Hepatocyte (in vitro differentiated cells): ENCODE measurements at regions not wholly inside any gene's neighbourhood (a gene's known extent, or its start where the extent isn't known, plus 50 kb on each side); places are given as distances from the start of the nearest gene placed in this dataset.

Experiments used
- DNase-seq: peaks from one replicate; pipeline ENCODE4 v3.0.0-alpha.2; 2016; ENCODE audit warnings: low spot score
- H2AFZ ChIP-seq: fragments of 200-600 bp; sonication (generic); 2 replicates; pipeline ENCODE4 v1.6.0; 2016; ENCODE audit warnings: antibody characterized with exemption, mild to moderate bottlenecking
- H3K27ac ChIP-seq: fragments of 200-600 bp; sonication (generic); 2 replicates; pipeline ENCODE4 v1.5.1; 2016; ENCODE audit warnings: mild to moderate bottlenecking
- H3K27me3 ChIP-seq: fragments of 200-600 bp; sonication (generic); 2 replicates; pipeline ENCODE4 v1.6.1; 2016
- H3K36me3 ChIP-seq: fragments of 200-600 bp; sonication (generic); replicated peaks from 2 replicates; pipeline ENCODE4 v1.5.1; 2016; ENCODE audit warnings: low read depth; ENCODE audit not compliant: insufficient read depth
- H3K4me1 ChIP-seq: fragments of 200-600 bp; sonication (generic); 2 replicates; pipeline ENCODE4 v1.5.1; 2016; ENCODE audit warnings: mild to moderate bottlenecking, moderate library complexity; ENCODE audit not compliant: insufficient read depth
- H3K4me2 ChIP-seq: fragments of 200-600 bp; sonication (generic); 2 replicates; pipeline ENCODE4 v1.6.0; 2016
- H3K4me3 ChIP-seq: fragments of 200-600 bp; sonication (generic); 2 replicates; pipeline ENCODE4 v1.5.1; 2016; ENCODE audit warnings: mild to moderate bottlenecking
- H3K79me2 ChIP-seq: fragments of 200-600 bp; sonication (generic); 2 replicates; pipeline ENCODE4 v1.6.0; 2017; ENCODE audit warnings: mild to moderate bottlenecking
- H3K9me2 ChIP-seq: fragments of 200-600 bp; sonication (generic); replicated peaks from 2 replicates; pipeline ENCODE4 v1.6.0; 2017; ENCODE audit warnings: mild to moderate bottlenecking; ENCODE audit not compliant: insufficient read depth
- H3K9me3 ChIP-seq: fragments of 200-600 bp; sonication (generic); 2 replicates; pipeline ENCODE4 v1.5.1; 2016; ENCODE audit warnings: low read depth, mild to moderate bottlenecking
- H4K20me1 ChIP-seq: fragments of 200-600 bp; sonication (generic); 2 replicates; pipeline ENCODE4 v1.6.0; 2016; ENCODE audit warnings: mild to moderate bottlenecking; ENCODE audit not compliant: insufficient read depth, poor library complexity, severe bottlenecking
- EZH2 ChIP-seq: fragments of 200-600 bp; sonication (generic); IDR thresholded peaks from 2 replicates; pipeline ENCODE4 v1.6.1; 2016; ENCODE audit warnings: antibody characterized with exemption, mild to moderate bottlenecking, borderline replicate concordance
- EZH2phosphoT487 ChIP-seq: fragments of 200-600 bp; sonication (generic); IDR thresholded peaks from one replicate; pipeline ENCODE4 v1.6.1; 2018; ENCODE audit warnings: antibody characterized with exemption, mild to moderate bottlenecking, low read depth, moderate library complexity; ENCODE audit not compliant: unreplicated experiment, severe bottlenecking
- WGBS: methylation state at CpG from one replicate; pipeline ENCODE4 v1.1.6; 2016; ENCODE audit warnings: low lambda C conversion rate; ENCODE audit errors: missing lambda C conversion rate; 5-methylcytosine and 5-hydroxymethylcytosine counted together
- TF ChIP-seq, protein P1 (sequence below): fragments of 200-600 bp; sonication (generic); IDR thresholded peaks from 2 replicates; pipeline ENCODE4 v1.5.1; 2016; ENCODE audit warnings: antibody characterized with exemption, mild to moderate bottlenecking; ENCODE audit not compliant: poor library complexity

- 93% methylated on average over 1 of the region's 1 CpG for WGBS
- Histone ChIP-seq H2AFZ (no peak overlapping the region), H3K27me3 (no peaks in the 10 kb centered on the region), H3K4me2 (no peak overlapping the region), H3K79me2 (no peaks in the 10 kb centered on the region), H4K20me1 (no peaks in the 10 kb centered on the region), H3K36me3 (no peaks in the 10 kb centered on the region), H3K27ac (no peak overlapping the region), H3K4me3 (no peak overlapping the region), H3K9me3 (peaks cover 3% of the 10 kb centered on the region), H3K9me2 (no peaks in the 10 kb centered on the region), H3K4me1 (no peaks in the 10 kb centered on the region)
- no peak for TF ChIP-seq EZH2
- no peak for TF ChIP-seq EZH2phosphoT487
- TF ChIP-seq, protein P1, sequence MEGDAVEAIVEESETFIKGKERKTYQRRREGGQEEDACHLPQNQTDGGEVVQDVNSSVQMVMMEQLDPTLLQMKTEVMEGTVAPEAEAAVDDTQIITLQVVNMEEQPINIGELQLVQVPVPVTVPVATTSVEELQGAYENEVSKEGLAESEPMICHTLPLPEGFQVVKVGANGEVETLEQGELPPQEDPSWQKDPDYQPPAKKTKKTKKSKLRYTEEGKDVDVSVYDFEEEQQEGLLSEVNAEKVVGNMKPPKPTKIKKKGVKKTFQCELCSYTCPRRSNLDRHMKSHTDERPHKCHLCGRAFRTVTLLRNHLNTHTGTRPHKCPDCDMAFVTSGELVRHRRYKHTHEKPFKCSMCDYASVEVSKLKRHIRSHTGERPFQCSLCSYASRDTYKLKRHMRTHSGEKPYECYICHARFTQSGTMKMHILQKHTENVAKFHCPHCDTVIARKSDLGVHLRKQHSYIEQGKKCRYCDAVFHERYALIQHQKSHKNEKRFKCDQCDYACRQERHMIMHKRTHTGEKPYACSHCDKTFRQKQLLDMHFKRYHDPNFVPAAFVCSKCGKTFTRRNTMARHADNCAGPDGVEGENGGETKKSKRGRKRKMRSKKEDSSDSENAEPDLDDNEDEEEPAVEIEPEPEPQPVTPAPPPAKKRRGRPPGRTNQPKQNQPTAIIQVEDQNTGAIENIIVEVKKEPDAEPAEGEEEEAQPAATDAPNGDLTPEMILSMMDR: no peak
- no peak for DNase-seq
Observed at GRCh38 chr5:33267801-33268200, 173.0 kb upstream of the TARS1 start.

DNA sequence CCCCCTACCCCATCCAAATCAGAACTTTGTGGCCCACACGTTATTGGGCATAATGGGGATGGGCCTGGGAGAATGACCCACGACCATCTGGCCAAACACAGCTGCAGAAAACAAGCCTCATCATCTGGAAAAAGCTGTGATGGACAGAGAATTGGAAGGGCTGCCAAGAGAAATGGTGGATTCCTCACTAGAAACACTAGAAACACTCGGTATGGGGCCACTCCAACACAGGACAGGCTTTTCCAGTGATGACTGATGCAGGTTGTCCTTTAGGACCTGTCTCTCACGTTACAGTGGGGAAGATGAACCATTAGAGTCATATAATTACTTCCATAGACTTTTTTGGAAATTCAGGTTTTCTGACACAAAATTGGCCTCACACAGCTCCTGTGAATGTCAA, 172.4 kb upstream of the TARS1 start:
- H3K4me2 ChIP-seq: no peak overlapping the region
- H3K79me2 ChIP-seq: no peaks in the 10 kb centered on the region
- no peak for DNase-seq
- no peak overlapping the region for H3K27ac ChIP-seq
- no peaks in the 10 kb centered on the region for H3K27me3 ChIP-seq
- H2AFZ ChIP-seq: no peak overlapping the region
- no peaks in the 10 kb centered on the region for H3K4me1 ChIP-seq
- no peak overlapping the region for H3K4me3 ChIP-seq
- no peaks in the 10 kb centered on the region for H3K36me3 ChIP-seq
- 83% methylated on average over 4 of the region's 4 CpGs for WGBS
- peaks cover 3% of the 10 kb centered on the region for H3K9me3 ChIP-seq
- no peaks in the 10 kb centered on the region for H3K9me2 ChIP-seq
- TF ChIP-seq, protein P1: no peak
- no peak for TF ChIP-seq EZH2phosphoT487
- TF ChIP-seq EZH2: no peak
- H4K20me1 ChIP-seq: no peaks in the 10 kb centered on the region

DNA sequence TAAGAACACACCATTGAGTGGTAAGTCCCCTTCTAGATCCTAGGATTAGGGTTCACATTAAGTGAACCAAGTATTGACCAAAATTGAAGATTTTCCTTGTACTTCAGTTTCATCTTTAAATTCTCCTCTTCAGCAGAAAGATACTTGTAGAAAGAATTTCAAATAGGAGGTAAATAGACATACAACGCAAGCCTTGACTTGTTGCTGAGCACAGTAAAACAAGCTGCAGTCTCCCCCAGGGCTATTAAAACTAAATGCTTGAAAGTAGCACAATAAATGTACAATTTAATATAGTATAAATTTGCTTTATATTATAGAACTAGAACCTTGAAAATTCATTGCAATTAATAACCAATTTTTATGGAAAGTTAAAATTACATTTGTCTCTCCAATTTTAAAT, 170.1 kb upstream of the TARS1 start:
- Histone ChIP-seq H3K36me3 (no peaks in the 10 kb centered on the region), H3K9me2 (no peaks in the 10 kb centered on the region), H3K27me3 (no peaks in the 10 kb centered on the region), H3K4me1 (no peaks in the 10 kb centered on the region), H3K4me3 (no peak overlapping the region), H3K27ac (no peak overlapping the region), H3K9me3 (no peaks in the 10 kb centered on the region), H3K79me2 (no peaks in the 10 kb centered on the region), H4K20me1 (no peaks in the 10 kb centered on the region), H3K4me2 (no peak overlapping the region), H2AFZ (no peak overlapping the region)
- DNase-seq: no peak
- TF ChIP-seq EZH2: no peak
- no peak for TF ChIP-seq EZH2phosphoT487
- TF ChIP-seq, protein P1: no peak
- 50% methylated on average over 1 of the region's 1 CpG for WGBS

DNA sequence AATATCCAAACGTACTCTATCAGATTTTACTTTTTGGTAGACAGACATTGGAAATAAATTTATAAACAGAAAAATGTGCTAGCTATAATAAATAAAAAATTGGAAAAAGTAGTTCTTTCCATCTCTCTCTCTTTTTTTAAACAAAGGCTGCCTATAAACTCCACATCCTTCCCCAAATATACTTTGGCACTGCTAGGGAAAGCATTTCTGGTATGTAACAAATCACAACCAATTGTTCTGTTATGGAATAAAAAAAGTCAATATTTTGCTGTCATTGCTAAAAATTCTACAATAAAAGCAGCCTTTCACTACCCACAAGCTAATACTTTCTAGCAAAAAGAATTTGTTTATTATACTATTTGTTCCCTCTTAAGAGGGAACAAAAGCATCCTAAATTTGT, 169.2 kb upstream of the TARS1 start:
- no peak for DNase-seq
- TF ChIP-seq EZH2phosphoT487 (no peak), EZH2 (no peak)
- TF ChIP-seq, protein P1: no peak
- no peaks in the 10 kb centered on the region for H3K9me2 ChIP-seq
- H3K36me3 ChIP-seq: no peaks in the 10 kb centered on the region
- H3K79me2 ChIP-seq: no peaks in the 10 kb centered on the region
- no peak overlapping the region for H3K27ac ChIP-seq
- WGBS: 71% methylated on average over 1 of the region's 1 CpG
- no peaks in the 10 kb centered on the region for H4K20me1 ChIP-seq
- H3K4me1 ChIP-seq: no peaks in the 10 kb centered on the region
- H3K27me3 ChIP-seq: no peaks in the 10 kb centered on the region
- H2AFZ ChIP-seq: no peak overlapping the region
- H3K4me3 ChIP-seq: no peak overlapping the region
- no peak overlapping the region for H3K4me2 ChIP-seq
- H3K9me3 ChIP-seq: no peaks in the 10 kb centered on the region
